ENCODE measurements at regions not wholly inside any gene's neighbourhood (a gene's known extent, or its start where the extent isn't known, plus 50 kb on each side); places are given as distances from the start of the nearest gene placed in this dataset.
"Not testable (repeated sequence)": the region's sequence is repeated elsewhere in the genome, so short reads cannot be mapped to it uniquely, and the experiment has no call there.

DNA sequence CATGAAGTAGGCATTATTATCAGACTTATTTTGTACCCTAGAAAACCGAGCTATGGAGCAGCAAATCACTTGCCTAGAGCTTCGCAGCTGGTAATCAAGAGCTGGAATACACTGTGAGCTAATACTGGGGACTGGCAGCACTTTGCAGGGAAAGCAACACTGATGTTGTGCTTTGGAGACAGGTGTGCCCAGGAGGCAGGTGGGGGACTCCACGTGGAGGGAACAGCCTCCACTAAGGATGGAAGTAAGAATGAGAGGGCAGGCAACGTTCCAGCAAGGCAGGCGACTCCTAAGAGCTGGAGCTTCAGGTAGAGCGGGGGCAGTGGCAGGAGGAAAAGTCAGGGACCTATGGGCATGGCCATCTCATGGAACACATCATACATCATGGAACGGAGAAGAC lies 300.5 kb upstream of the IGF1R start:
- H3K4me3 ChIP-seq, result no peak overlapping the region
- intact Hi-C loops (cut with DNase I), result no loop called here
- 78 to 86% (median 85%) methylated on average over 7 of the region's 7 CpGs for WGBS, 3 donors
- ATAC-seq (no peak), DNase-seq (no peak)
- TF ChIP-seq CTCF (IDR thresholded peaks at IDR 0.05), result no peak
- H3K27me3 ChIP-seq (ENCODE audit: insufficient read depth in 3 of 3, low read length in 2 of 3), result no peaks in the 10 kb centered on the region
- H3K27ac ChIP-seq, result no peak overlapping the region
- no peaks in the 10 kb centered on the region for H3K4me1 ChIP-seq
- H3K36me3 ChIP-seq (ENCODE audit: insufficient read depth in 1 of 2, low read depth in 1 of 2), result no peaks in the 10 kb centered on the region
- H3K9me3 ChIP-seq, result no peaks in the 10 kb centered on the region

DNA sequence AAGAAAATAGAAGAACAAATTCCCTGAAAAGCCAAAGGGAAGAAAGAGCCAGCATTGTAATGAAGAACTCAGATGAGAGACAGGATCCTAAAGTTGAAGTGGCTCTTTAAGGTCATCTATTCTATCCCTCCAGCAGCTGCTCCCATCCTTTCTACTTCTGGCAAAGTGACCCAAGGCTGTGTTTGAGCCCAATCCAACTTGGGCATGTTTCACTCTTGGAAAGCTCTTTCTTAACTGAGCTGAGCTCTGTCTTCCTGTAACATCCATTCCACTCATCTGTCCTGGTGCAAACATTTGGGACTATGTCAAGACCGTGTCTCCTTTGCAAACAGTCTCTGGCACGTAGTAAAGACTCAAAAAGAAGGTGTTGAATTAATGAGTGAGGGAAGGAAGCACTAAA lies 298.1 kb upstream of the IGF1R start:
- H3K4me3 ChIP-seq, result no peak overlapping the region
- H3K4me1 ChIP-seq, result no peaks in the 10 kb centered on the region
- WGBS, 3 donors, result 10 to 12% (median 11%) methylated on average over 2 of the region's 2 CpGs
- ATAC-seq (peak in 1 of 4 donors; percentile 36), DNase-seq (no peak)
- H3K9me3 ChIP-seq, result no peaks in the 10 kb centered on the region
- H3K27me3 ChIP-seq (ENCODE audit: insufficient read depth in 3 of 3, low read length in 2 of 3), result no peaks in the 10 kb centered on the region
- no peaks in the 10 kb centered on the region for H3K36me3 ChIP-seq (ENCODE audit: insufficient read depth in 1 of 2, low read depth in 1 of 2)
- no peak for TF ChIP-seq CTCF (IDR thresholded peaks at IDR 0.05)
- intact Hi-C loops (cut with DNase I), result no loop called here
- H3K27ac ChIP-seq, result no peak overlapping the region

DNA sequence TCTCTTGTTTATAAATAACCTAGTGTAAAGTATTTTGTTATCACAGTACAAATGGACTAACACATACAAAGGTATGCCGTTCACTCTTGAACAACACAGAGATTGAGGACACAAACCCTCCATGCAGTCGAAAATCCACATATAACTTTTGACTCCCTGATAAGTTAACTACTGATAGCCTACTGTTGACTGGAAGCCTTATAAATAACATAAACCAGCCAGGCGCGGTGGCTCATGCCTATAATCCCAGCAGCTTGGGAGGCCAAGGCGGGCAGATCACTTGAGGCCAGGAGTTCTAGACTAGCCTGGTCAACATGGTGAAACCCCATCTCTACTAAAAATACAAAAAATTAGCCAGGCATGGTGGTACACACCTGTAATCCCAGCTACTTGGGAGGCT lies 290.1 kb upstream of the IGF1R start:
- H3K4me3 ChIP-seq; H3K36me3 ChIP-seq (ENCODE audit: insufficient read depth in 1 of 2, low read depth in 1 of 2); H3K27ac ChIP-seq; H3K9me3 ChIP-seq; H3K27me3 ChIP-seq (ENCODE audit: insufficient read depth in 3 of 3, low read length in 2 of 3); DNase-seq; H3K4me1 ChIP-seq; ATAC-seq; intact Hi-C loops (cut with DNase I): not testable (repeated sequence)
- 95 to 96% (median 95%) methylated on average over 5 of the region's 5 CpGs for WGBS, 3 donors

GRCh38 chr15:98358971-98359370 lies 289.4 kb upstream of the IGF1R start:
- H3K9me3 ChIP-seq, result no peaks in the 10 kb centered on the region
- ATAC-seq (no peak), DNase-seq (no peak)
- no peak overlapping the region for H3K27ac ChIP-seq
- H3K36me3 ChIP-seq (ENCODE audit: insufficient read depth in 1 of 2, low read depth in 1 of 2), result no peaks in the 10 kb centered on the region
- 69 to 75% (median 73%) methylated on average over 8 of the region's 8 CpGs for WGBS, 3 donors
- TF ChIP-seq CTCF (IDR thresholded peaks at IDR 0.05), result no peak
- no peaks in the 10 kb centered on the region for H3K4me1 ChIP-seq
- no peaks in the 10 kb centered on the region for H3K27me3 ChIP-seq (ENCODE audit: insufficient read depth in 3 of 3, low read length in 2 of 3)
- no peak overlapping the region for H3K4me3 ChIP-seq
- intact Hi-C loops (cut with DNase I), result no loop called here

- ATAC-seq, result no peak
- WGBS, 3 donors, result 57 to 77% (median 63%) methylated on average over 2 of the region's 2 CpGs
- Histone ChIP-seq H3K27ac (no peak overlapping the region), H3K4me1 (no peaks in the 10 kb centered on the region), H3K36me3 (ENCODE audit: insufficient read depth in 1 of 2, low read depth in 1 of 2) (no peaks in the 10 kb centered on the region), H3K4me3 (no peak overlapping the region), H3K27me3 (ENCODE audit: insufficient read depth in 3 of 3, low read length in 2 of 3) (no peaks in the 10 kb centered on the region), H3K9me3 (no peaks in the 10 kb centered on the region)
- intact Hi-C loops (cut with DNase I), result no loop called here
- no peak for DNase-seq
- no peak for TF ChIP-seq CTCF (IDR thresholded peaks at IDR 0.05)
These were observed 284.9 kb upstream of the IGF1R start for GRCh38 chr15:98363416-98363815.

All from psoas muscle (tissue), 7 donors.